Caco-2 (cell line): ENCODE measurements at regions not wholly inside any gene's neighbourhood (a gene's known extent, or its start where the extent isn't known, plus 50 kb on each side); places are given as distances from the start of the nearest gene placed in this dataset.

ENCODE experiments used
- BruUV-seq: library from RNA; stranded (reverse); fragments of 400-500 nt; replicated peaks from 2 replicates; lab custom pipeline; 2021; lab: Mats Ljungman, UMichigan
- CTCF ChIA-PET: fragments of 300-600 bp; sonication (Branson Sonifier 250); formaldehyde crosslinking; loops from one replicate; lab custom pipeline; 2022; ENCODE audit warnings: antibody characterized with exemption; lab: Charles Lee
- POLR2A ChIA-PET: fragments of 300-600 bp; sonication (Branson Sonifier 250); formaldehyde crosslinking; loops from one replicate; lab custom pipeline; 2022; ENCODE audit warnings: antibody characterized with exemption; lab: Charles Lee
- DNase-seq, 2 experiments: peaks; one replicate each; pipeline versions ENCODE4 v3.0.0 to v3.0.0-alpha.2; 2020 to 2022
- H3K27me3 ChIP-seq: replicated peaks from 2 replicates; pipeline ENCODE4 v1.6.0; 2011; ENCODE audit warnings: low read length; ENCODE audit not compliant: control insufficient read depth, insufficient read depth
- H3K36me3 ChIP-seq: 2 replicates; pipeline ENCODE4 v1.5.1; 2011; ENCODE audit warnings: low read length; ENCODE audit not compliant: control insufficient read depth, insufficient read depth
- H3K4me1 ChIP-seq: fragments of 250-450 bp; sonication (Bioruptor Pico); 2 replicates; pipeline ENCODE4 v1.5.1; 2020; ENCODE audit warnings: mild to moderate bottlenecking
- H3K4me3 ChIP-seq: 2 replicates; pipeline ENCODE4 v1.5.1; 2011; ENCODE audit warnings: low read depth, mild to moderate bottlenecking, control low read depth, low read length
- H3K9me3 ChIP-seq: fragments of 250-450 bp; sonication (Bioruptor Pico); 2 replicates; pipeline ENCODE4 v1.5.1; 2020; ENCODE audit warnings: mild to moderate bottlenecking, moderate library complexity
- H3K27ac Mint-ChIP-seq: one replicate; pipeline ENCODE4 v1.8.0; 2022; ENCODE audit warnings: mixed read lengths; ENCODE audit not compliant: unreplicated experiment
- H3K27me3 Mint-ChIP-seq: one replicate; pipeline ENCODE4 v1.8.0; 2022; ENCODE audit warnings: mixed read lengths; ENCODE audit not compliant: insufficient read depth, unreplicated experiment
- H3K36me3 Mint-ChIP-seq: one replicate; pipeline ENCODE4 v1.8.0; 2022; ENCODE audit warnings: mild to moderate bottlenecking, mixed read lengths; ENCODE audit not compliant: insufficient read depth, unreplicated experiment
- H3K4me1 Mint-ChIP-seq: one replicate; pipeline ENCODE4 v1.8.0; 2022; ENCODE audit warnings: low read depth, mixed read lengths; ENCODE audit not compliant: unreplicated experiment
- H3K4me3 Mint-ChIP-seq: one replicate; pipeline ENCODE4 v1.8.0; 2022; ENCODE audit warnings: mild to moderate bottlenecking, moderate library complexity, mixed read lengths; ENCODE audit not compliant: unreplicated experiment
- H3K9me3 Mint-ChIP-seq: one replicate; pipeline ENCODE4 v1.8.0; 2022; ENCODE audit warnings: mixed read lengths; ENCODE audit not compliant: unreplicated experiment
- intact Hi-C: fragments of 100-400 bp; cut with micrococcal nuclease; formaldehyde crosslinking; loops from one replicate; pipeline ENCODE4 v1.10.0; 2022; ENCODE audit not compliant: unreplicated experiment
- TF ChIP-seq, protein P1 (sequence below), 2 experiments: fragments of 200-600 bp in 1 of 2; IDR thresholded peaks; 1 replicate in 1 of 2; 2 replicates in 1 of 2; pipeline versions ENCODE4 v1.5.1 to v1.8.0; 2011 to 2022; ENCODE audit warnings: antibody characterized with exemption in 1 of 2, control low read depth in 1 of 2, inconsistent platforms in 1 of 2, low read depth in 1 of 2, low read length in 1 of 2, mild to moderate bottlenecking in 1 of 2, moderate library complexity in 1 of 2; ENCODE audit not compliant: insufficient read depth in 1 of 2, severe bottlenecking in 1 of 2, unreplicated experiment in 1 of 2

DNA sequence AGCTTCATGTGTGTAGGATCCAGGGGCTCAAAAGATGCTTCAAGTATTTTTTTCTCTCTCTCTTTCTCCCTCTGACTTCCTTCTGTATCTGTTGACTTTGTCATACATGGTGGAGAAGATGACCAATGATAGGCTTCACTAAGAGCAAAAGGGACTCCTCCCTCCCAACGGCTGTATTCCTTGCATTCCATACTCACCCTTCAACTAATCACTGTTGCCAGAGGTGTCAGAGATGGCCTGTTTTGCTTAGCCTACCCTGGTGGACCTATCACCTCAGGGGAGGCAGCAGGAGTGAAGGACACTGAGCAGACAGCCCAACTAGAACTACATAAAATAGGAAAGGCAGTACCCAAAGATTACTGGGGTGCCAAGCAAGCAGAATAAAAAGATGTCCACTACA, 62.2 kb upstream of the C1QTNF7 start:
- Mint-ChIP-seq H3K27ac (no peak overlapping the region), H3K4me3 (no peak overlapping the region), H3K36me3 (no peaks in the 10 kb centered on the region), H3K27me3 (peaks cover 5% of the 10 kb centered on the region), H3K9me3 (no peaks in the 10 kb centered on the region), H3K4me1 (no peaks in the 10 kb centered on the region)
- H3K9me3 ChIP-seq, result no peaks in the 10 kb centered on the region
- no peaks in the 10 kb centered on the region for H3K36me3 ChIP-seq
- H3K27me3 ChIP-seq, result no peaks in the 10 kb centered on the region
- DNase-seq, result no peak
- intact Hi-C loops, result no loop called here
- ChIA-PET CTCF (no interaction called here), POLR2A (no interaction called here)
- H3K4me1 ChIP-seq, result no peaks in the 10 kb centered on the region
- no peak overlapping the region for H3K4me3 ChIP-seq
- TF ChIP-seq, protein P1, sequence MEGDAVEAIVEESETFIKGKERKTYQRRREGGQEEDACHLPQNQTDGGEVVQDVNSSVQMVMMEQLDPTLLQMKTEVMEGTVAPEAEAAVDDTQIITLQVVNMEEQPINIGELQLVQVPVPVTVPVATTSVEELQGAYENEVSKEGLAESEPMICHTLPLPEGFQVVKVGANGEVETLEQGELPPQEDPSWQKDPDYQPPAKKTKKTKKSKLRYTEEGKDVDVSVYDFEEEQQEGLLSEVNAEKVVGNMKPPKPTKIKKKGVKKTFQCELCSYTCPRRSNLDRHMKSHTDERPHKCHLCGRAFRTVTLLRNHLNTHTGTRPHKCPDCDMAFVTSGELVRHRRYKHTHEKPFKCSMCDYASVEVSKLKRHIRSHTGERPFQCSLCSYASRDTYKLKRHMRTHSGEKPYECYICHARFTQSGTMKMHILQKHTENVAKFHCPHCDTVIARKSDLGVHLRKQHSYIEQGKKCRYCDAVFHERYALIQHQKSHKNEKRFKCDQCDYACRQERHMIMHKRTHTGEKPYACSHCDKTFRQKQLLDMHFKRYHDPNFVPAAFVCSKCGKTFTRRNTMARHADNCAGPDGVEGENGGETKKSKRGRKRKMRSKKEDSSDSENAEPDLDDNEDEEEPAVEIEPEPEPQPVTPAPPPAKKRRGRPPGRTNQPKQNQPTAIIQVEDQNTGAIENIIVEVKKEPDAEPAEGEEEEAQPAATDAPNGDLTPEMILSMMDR (IDR thresholded peaks at IDR 0.05; ENCODE audit: insufficient read depth in 1 of 2, low read depth in 1 of 2, low read length in 1 of 2, severe bottlenecking in 1 of 2, unreplicated experiment in 1 of 2), result no peak
- BruUV-seq, result no TSS peak

DNA sequence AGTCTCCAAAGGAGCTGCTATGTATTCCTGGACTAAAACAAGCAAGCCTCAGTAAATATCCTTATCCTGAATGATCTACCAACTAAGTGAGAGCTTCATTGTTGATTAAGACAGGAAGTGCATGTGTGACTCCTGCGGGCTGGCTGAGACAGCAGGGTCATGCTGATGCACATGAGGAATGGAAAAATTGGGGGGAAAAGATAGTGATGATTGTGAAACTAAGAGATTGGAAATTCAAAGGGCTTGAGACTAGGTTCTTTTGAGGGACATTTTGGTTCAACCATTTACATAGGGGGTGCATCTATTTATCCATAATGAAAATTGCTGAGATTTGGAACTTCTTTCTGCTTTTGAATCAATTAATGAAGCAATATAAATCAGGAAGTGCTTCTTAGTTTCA, 61.1 kb upstream of the C1QTNF7 start:
- no TSS peak for BruUV-seq
- DNase-seq, result no peak
- Histone ChIP-seq H3K9me3 (no peaks in the 10 kb centered on the region), H3K27me3 (no peaks in the 10 kb centered on the region), H3K4me3 (no peak overlapping the region), H3K4me1 (no peaks in the 10 kb centered on the region), H3K36me3 (no peaks in the 10 kb centered on the region)
- no peaks in the 10 kb centered on the region for H3K36me3 Mint-ChIP-seq
- H3K4me3 Mint-ChIP-seq, result no peak overlapping the region
- ChIA-PET POLR2A (no interaction called here), CTCF (no interaction called here)
- no peaks in the 10 kb centered on the region for H3K9me3 Mint-ChIP-seq
- intact Hi-C loops, result loop anchor here (1.0 kb wide), 1 partner anchor 128 kb away; no protein-coding TSS in a partner anchor
- no peaks in the 10 kb centered on the region for H3K4me1 Mint-ChIP-seq
- no peak overlapping the region for H3K27ac Mint-ChIP-seq
- peaks cover 11% of the 10 kb centered on the region for H3K27me3 Mint-ChIP-seq
- TF ChIP-seq, protein P1 (IDR thresholded peaks at IDR 0.05; ENCODE audit: insufficient read depth in 1 of 2, low read depth in 1 of 2, low read length in 1 of 2, severe bottlenecking in 1 of 2, unreplicated experiment in 1 of 2), result no peak

DNA sequence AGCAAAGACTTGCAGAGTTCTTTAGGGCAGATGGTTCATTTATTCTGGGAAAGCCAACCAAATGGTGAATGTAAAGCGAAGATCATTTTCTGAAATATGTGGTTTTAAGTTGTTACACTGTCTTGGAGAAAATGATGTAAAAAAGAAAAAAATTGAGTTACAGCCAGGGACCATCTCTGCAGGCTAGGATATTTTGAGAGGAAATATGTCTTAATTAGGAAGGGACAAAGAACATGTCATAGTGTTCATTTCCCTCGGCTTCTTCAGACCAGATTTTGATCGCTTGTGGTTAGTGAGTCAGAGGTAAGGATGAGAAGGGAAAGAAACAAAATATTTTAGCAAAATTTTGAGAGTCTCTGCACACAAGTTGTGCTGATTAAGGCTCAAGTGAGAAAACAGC, 59.0 kb upstream of the C1QTNF7 start:
- H3K27me3 Mint-ChIP-seq, result peaks cover 5% of the 10 kb centered on the region
- H3K9me3 ChIP-seq, result no peaks in the 10 kb centered on the region
- DNase-seq, result no peak
- ChIA-PET CTCF (no interaction called here), POLR2A (no interaction called here)
- H3K27ac Mint-ChIP-seq, result no peak overlapping the region
- H3K36me3 ChIP-seq, result no peaks in the 10 kb centered on the region
- intact Hi-C loops, result no loop called here
- H3K9me3 Mint-ChIP-seq, result no peaks in the 10 kb centered on the region
- no peaks in the 10 kb centered on the region for H3K4me1 ChIP-seq
- no peaks in the 10 kb centered on the region for H3K27me3 ChIP-seq
- no peaks in the 10 kb centered on the region for H3K4me1 Mint-ChIP-seq
- no peak overlapping the region for H3K4me3 ChIP-seq
- TF ChIP-seq, protein P1 (IDR thresholded peaks at IDR 0.05; ENCODE audit: insufficient read depth in 1 of 2, low read depth in 1 of 2, low read length in 1 of 2, severe bottlenecking in 1 of 2, unreplicated experiment in 1 of 2), result no peak
- BruUV-seq, result no TSS peak
- no peak overlapping the region for H3K4me3 Mint-ChIP-seq
- no peaks in the 10 kb centered on the region for H3K36me3 Mint-ChIP-seq
